ENCODE measurements at regions not wholly inside any gene's neighbourhood (a gene's known extent, or its start where the extent isn't known, plus 50 kb on each side); places are given as distances from the start of the nearest gene placed in this dataset.

DNA sequence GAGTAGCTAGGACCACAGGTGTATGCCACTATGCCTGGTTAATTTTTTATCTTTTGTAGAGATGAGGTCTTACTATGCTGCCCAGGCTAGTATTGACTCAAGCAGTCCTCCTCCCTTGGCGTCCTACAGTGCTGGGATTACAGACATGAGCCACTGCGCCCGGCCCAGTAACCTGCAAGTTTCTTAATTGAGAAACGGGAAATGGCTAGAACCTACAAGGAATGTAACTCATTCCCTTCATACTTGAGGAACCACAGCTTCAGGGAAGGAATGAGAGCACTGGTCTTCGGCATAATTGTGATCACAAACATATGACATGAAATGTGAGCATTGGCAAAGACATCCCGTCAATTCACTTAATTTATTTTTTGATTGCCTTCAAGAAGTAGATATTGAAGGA is 157.0 kb downstream of the KLF5 start:
- DNase-seq (ENCODE audit: low read depth, low spot score) (no peak), ATAC-seq (no peak)
- TF ChIP-seq SIN3A (IDR thresholded peaks at IDR 0.05; ENCODE audit: borderline replicate concordance, insufficient read depth, low read depth, low read length): no peak
- TF ChIP-seq TCF7L2 (IDR thresholded peaks at IDR 0.05; ENCODE audit: low read depth, low read length): no peak
- Histone ChIP-seq H3K27me3 (ENCODE audit: control insufficient read depth, insufficient read depth, low read length) (no peaks in the 10 kb centered on the region), H3K27ac (ENCODE audit: low read length) (no peak overlapping the region), H3K4me1 (ENCODE audit: control insufficient read depth, insufficient read depth, low read length) (no peaks in the 10 kb centered on the region; the same call in 1 of the 2 replicates), H3K36me3 (ENCODE audit: control insufficient read depth, insufficient read depth, low read length) (no peaks in the 10 kb centered on the region), H3K9me3 (ENCODE audit: control insufficient read depth, insufficient read depth, low read depth, low read length) (no peaks in the 10 kb centered on the region), H3K4me3 (ENCODE audit: low read depth in 2 of 2, low read length in 2 of 2) (no peak overlapping the region)
- in situ Hi-C loops (cut with HindIII; ENCODE audit: low pct_unique_long_range_greater_than_20kb, low sequenced_read_pairs) (no loop called here), intact Hi-C loops (cut with micrococcal nuclease; ENCODE audit: unreplicated experiment) (no loop called here)
- POLR2A ChIA-PET: no interaction called here
- CTCF ChIA-PET: no interaction called here
- no TSS peak for BruUV-seq (replicated peaks)

DNA sequence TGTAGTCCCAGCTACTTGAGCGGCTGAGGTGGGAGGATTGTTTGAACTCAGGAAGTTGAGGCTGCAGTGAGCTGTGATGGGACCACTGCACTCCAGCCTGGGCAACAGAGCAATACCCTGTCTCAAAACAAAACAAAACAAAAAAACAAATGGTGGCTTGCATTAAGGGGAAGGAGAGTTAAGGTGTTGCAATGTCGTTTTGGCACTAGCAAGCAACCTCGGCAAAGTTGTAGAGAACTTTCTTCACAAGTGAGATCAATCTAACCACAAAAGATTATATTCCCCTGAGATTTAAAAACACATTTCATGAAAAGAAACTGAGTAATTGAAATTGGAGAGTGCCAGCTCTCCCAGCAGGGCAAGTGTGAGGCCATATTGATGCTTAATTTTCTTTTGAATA is 153.7 kb downstream of the KLF5 start:
- Histone ChIP-seq H3K36me3 (ENCODE audit: control insufficient read depth, insufficient read depth, low read length) (no peaks in the 10 kb centered on the region), H3K4me1 (ENCODE audit: control insufficient read depth, insufficient read depth, low read length) (no peaks in the 10 kb centered on the region; the same call in 1 of the 2 replicates), H3K9me3 (ENCODE audit: control insufficient read depth, insufficient read depth, low read depth, low read length) (no peaks in the 10 kb centered on the region), H3K27me3 (ENCODE audit: control insufficient read depth, insufficient read depth, low read length) (no peaks in the 10 kb centered on the region), H3K4me3 (ENCODE audit: low read depth in 2 of 2, low read length in 2 of 2) (no peak overlapping the region), H3K27ac (ENCODE audit: low read length) (no peak overlapping the region)
- in situ Hi-C loops (cut with HindIII; ENCODE audit: low pct_unique_long_range_greater_than_20kb, low sequenced_read_pairs): no loop called here
- TF ChIP-seq POLR2AphosphoS5 (IDR thresholded peaks at IDR 0.05; ENCODE audit: low read depth, low read length) (no peak), TCF7L2 (IDR thresholded peaks at IDR 0.05; ENCODE audit: low read depth, low read length) (no peak), SIN3A (IDR thresholded peaks at IDR 0.05; ENCODE audit: borderline replicate concordance, insufficient read depth, low read depth, low read length) (no peak)
- TF ChIP-seq, protein P1, sequence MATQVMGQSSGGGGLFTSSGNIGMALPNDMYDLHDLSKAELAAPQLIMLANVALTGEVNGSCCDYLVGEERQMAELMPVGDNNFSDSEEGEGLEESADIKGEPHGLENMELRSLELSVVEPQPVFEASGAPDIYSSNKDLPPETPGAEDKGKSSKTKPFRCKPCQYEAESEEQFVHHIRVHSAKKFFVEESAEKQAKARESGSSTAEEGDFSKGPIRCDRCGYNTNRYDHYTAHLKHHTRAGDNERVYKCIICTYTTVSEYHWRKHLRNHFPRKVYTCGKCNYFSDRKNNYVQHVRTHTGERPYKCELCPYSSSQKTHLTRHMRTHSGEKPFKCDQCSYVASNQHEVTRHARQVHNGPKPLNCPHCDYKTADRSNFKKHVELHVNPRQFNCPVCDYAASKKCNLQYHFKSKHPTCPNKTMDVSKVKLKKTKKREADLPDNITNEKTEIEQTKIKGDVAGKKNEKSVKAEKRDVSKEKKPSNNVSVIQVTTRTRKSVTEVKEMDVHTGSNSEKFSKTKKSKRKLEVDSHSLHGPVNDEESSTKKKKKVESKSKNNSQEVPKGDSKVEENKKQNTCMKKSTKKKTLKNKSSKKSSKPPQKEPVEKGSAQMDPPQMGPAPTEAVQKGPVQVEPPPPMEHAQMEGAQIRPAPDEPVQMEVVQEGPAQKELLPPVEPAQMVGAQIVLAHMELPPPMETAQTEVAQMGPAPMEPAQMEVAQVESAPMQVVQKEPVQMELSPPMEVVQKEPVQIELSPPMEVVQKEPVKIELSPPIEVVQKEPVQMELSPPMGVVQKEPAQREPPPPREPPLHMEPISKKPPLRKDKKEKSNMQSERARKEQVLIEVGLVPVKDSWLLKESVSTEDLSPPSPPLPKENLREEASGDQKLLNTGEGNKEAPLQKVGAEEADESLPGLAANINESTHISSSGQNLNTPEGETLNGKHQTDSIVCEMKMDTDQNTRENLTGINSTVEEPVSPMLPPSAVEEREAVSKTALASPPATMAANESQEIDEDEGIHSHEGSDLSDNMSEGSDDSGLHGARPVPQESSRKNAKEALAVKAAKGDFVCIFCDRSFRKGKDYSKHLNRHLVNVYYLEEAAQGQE (IDR thresholded peaks at IDR 0.05; ENCODE audit: insufficient read depth in 1 of 2, low read depth in 2 of 2, low read length in 1 of 2): no peak
- TF ChIP-seq, protein P2, sequence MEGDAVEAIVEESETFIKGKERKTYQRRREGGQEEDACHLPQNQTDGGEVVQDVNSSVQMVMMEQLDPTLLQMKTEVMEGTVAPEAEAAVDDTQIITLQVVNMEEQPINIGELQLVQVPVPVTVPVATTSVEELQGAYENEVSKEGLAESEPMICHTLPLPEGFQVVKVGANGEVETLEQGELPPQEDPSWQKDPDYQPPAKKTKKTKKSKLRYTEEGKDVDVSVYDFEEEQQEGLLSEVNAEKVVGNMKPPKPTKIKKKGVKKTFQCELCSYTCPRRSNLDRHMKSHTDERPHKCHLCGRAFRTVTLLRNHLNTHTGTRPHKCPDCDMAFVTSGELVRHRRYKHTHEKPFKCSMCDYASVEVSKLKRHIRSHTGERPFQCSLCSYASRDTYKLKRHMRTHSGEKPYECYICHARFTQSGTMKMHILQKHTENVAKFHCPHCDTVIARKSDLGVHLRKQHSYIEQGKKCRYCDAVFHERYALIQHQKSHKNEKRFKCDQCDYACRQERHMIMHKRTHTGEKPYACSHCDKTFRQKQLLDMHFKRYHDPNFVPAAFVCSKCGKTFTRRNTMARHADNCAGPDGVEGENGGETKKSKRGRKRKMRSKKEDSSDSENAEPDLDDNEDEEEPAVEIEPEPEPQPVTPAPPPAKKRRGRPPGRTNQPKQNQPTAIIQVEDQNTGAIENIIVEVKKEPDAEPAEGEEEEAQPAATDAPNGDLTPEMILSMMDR (IDR thresholded peaks at IDR 0.05): no peak
- intact Hi-C loops (cut with micrococcal nuclease; ENCODE audit: unreplicated experiment): no loop called here
- no TSS peak for BruUV-seq (replicated peaks)
- ChIA-PET CTCF (no interaction called here), POLR2A (no interaction called here)
- DNase-seq (ENCODE audit: low read depth, low spot score) (no peak), ATAC-seq (no peak)

DNA sequence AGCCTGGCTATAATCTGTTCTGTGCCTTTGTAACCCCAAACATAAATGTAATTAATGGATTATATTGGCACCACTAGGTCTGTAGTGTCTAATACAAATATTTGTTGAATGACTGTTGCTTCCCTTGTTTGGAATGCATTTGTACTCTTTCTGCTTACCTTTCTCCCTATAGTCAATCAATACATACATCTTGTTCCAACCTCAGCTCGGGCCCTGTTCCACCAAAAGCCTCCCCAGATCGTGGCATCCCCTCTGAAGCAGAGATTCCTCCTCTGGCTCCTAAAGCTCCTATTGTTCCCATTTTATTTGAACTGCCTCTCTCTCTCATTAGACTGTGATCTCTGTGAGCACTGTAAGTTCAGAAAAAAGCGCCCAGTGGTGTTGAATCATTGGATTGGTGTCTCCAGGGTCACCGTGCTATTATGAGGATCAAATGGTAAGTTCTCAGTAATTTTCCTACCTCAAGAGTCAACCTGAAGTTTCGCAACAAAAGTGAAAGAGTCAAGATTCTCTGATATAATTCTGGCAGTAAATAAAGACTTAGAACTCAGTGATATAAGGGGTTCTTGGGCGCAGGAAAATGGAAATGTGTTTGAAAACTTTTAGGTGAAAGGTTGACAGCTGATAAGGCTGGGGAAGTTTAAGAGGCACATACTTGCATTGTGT is 151.5 kb downstream of the KLF5 start:
- no peaks in the 10 kb centered on the region for H3K9me3 ChIP-seq (ENCODE audit: control insufficient read depth, insufficient read depth, low read depth, low read length)
- H3K27me3 ChIP-seq (ENCODE audit: control insufficient read depth, insufficient read depth, low read length): no peaks in the 10 kb centered on the region; the same call in 1 of the 2 replicates
- in situ Hi-C loops (cut with HindIII; ENCODE audit: low pct_unique_long_range_greater_than_20kb, low sequenced_read_pairs): no loop called here
- intact Hi-C loops (cut with micrococcal nuclease; ENCODE audit: unreplicated experiment): no loop called here
- POLR2A ChIA-PET: no interaction called here
- H3K36me3 ChIP-seq (ENCODE audit: control insufficient read depth, insufficient read depth, low read length): no peaks in the 10 kb centered on the region
- H3K27ac ChIP-seq (ENCODE audit: low read length): no peak overlapping the region
- no peak for ATAC-seq
- no peak for DNase-seq (ENCODE audit: low read depth, low spot score)
- TF ChIP-seq POLR2AphosphoS5 (IDR thresholded peaks at IDR 0.05; ENCODE audit: low read depth, low read length) (no peak), TCF7L2 (IDR thresholded peaks at IDR 0.05; ENCODE audit: low read depth, low read length) (no peak), SIN3A (IDR thresholded peaks at IDR 0.05; ENCODE audit: borderline replicate concordance, insufficient read depth, low read depth, low read length) (no peak)
- TF ChIP-seq, protein P2 (IDR thresholded peaks at IDR 0.05): no peak
- TF ChIP-seq, protein P1 (IDR thresholded peaks at IDR 0.05; ENCODE audit: insufficient read depth in 1 of 2, low read depth in 2 of 2, low read length in 1 of 2): no peak
- no TSS peak for BruUV-seq (replicated peaks)
- CTCF ChIA-PET: no interaction called here
- H3K4me1 ChIP-seq (ENCODE audit: control insufficient read depth, insufficient read depth, low read length): no peaks in the 10 kb centered on the region
- no peak overlapping the region for H3K4me3 ChIP-seq (ENCODE audit: low read depth in 2 of 2, low read length in 2 of 2)
